NCI-H2107 treated with DMSO at 0.1 percent for 48 hours (cell line): ENCODE measurements at regions not wholly inside any gene's neighbourhood (a gene's known extent, or its start where the extent isn't known, plus 50 kb on each side); places are given as distances from the start of the nearest gene placed in this dataset.

ENCODE experiments used
- DNase-seq: peaks from one replicate; lab custom pipeline; 2025; ENCODE audit not compliant: unreplicated experiment; lab: John Stamatoyannopoulos, UW

DNA sequence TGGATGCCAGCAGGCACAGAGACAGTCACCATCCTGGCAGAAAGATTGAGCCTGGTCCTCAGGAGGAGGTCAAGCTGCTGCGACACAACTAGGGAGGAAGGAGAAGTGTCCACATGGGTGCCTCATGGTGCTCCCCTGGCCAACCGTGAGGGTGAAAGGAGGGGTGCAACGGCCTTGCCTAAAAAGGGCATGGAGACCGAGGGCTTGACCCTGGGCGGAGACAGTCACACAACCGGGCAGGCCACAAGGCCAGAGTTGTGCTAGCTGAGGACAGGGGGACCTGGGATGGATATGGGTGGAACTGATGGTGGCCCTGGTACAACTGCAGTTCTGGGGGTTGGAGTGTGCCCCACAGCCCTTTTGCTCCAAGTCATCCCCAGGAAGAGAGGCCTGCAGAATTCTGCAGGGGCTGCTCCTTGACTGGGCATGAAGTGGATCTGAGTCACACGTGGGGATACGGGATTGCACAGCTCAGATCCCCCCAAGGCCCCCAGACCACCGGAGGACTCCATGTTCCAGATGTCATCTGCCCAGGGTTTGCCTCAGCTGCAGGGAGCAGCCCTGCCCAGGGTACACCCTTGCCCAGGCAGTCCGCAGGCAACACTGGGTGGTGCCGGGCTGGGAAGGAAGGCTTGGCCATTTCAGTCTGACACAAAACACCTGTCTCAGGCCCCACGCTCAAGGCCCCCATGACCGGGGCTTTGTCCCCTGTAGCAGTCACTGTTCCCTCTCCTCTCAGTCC, 602.3 kb upstream of the MGMT start:
- DNase-seq: no peak

DNA sequence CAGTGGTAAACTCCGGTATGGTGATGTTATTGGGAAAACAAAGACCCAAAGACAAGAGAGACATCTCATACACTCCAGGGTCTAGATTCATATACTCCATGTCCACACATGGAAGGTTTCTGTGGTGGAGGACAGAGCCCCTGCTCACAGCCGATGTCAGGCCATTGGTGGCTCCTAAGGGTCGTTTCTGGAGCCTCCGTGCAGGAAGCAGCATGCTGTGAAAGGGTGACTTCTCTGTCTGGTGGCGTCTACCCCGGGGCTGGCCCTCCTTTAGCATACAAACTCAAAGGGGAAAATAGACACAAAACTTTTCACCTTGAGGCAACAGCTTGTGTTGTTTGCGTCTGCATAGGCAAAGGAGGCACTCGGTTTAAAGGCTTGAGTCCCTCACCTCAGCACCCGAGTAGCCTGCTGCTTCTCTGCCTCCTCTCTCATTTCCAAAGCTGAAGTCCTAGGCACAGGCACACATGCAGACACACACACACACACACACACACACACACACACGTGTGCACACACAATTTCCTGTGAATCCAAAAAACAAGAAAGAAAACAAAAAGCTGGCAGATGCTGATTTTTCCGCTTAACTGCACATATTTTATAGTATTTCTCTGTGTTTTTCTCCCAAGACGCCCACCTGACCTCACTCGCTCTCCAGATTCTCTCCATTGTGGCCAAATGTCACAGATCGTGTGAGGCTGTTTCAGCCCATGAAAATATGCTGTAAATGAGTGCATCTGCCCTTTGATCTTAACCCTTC, 601.4 kb upstream of the MGMT start:
- no peak for DNase-seq

DNA sequence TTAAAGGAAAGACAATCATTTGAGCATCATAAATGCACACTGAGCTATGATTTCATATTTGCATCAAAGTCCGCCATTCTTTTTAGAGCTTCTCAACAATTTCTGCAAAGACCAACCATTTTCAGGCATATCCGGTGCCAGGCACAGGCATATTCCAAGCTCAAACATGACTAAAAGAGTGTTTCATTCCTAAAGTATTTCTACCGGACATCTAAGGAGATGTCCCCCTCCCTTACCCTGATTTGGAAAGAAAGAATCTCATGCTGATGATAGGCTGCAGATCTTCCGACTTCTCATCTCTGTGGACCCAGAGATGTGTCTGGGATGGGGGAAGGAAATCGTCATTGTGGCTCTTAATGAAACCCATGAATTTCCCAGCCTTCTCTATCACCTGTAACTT, 600.5 kb upstream of the MGMT start:
- no peak for DNase-seq

DNA sequence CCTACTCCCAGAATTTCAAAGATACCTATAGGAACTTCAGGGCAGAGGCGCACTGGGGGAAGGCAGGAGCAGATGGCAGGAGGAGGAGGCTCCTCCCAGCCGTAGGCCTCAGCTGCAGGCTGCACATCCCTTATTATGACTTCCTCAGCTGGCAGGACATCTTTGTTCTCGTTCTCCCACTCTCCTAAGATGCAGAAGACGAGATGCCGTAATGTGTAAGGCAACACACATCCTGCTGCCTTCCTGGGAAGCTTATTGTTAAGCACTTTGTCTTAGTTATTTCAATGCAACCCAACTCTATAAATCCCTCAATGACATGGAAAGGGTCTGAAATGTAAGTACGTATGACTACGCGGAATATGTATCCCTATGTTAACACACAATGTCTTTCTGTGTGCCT, 599.8 kb upstream of the MGMT start:
- no peak for DNase-seq

DNA sequence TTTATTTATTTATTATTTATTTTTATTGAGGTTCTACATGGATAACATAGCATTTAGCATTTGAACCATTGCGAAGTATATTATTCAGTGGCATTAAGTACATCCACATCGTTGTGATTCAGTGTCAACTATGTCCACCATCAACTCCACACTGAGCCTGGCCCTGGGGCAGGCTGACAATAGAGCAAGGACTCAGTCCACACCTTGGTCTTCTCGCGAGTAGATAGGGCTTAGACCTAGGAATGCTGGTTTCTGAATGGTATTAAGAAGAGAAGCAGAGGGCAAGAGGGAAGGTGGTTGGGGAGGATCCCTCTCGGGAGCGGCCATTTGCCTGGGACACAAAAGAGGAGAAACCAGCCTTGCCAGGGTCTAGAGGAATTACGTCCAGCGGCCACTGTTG, 599.2 kb upstream of the MGMT start:
- DNase-seq: no peak

DNA sequence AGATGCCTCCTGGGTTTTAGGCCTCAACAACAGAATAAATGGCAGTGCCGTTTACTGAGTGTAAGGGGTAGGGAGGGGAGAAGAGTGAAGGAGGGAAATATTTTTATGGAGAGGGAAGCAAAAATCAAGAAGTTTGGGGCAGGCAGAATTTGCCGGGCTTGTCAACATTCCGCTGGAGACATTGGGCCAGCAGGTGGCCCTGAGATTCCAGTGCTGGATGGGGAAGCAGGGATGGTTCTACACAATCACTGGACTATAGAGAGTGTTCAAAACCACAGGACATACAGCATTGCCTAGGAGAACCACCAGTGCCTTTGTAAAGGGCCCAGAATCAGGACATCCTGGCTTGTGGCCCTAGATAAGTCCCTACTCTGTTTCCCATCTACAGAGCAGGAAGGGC, 598.6 kb upstream of the MGMT start:
- DNase-seq: no peak

DNA sequence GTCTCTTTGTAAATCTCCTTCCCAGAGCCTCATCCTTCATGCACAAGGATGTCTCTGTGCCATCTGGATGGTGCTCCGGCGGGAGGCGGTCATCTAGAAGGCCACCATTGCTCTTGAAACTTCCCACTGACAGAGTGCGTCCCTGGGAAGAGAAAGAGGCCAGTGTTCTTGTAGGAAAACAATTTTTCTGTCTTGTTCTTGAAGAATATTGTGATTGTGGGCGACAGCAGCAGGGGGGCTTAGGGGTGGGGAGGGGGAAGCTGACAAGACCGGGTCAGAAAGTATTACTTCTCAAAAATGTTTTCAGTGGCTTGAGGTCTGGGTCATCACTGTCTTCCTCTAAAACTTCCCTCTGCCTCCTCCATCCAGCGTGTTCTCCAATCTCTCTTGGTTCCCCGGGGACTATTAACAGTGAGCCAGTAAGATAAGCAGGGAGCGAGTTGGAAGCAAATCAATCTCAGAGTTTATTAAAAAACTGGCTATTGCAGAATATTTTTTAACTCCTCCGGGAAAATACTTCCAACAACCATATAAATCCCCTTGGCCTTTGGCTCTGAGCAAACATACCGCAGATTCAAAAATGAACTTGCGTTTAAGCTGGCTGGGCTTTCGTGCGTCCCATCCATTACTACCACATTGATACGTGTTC, 597.8 kb upstream of the MGMT start:
- DNase-seq: no peak

DNA sequence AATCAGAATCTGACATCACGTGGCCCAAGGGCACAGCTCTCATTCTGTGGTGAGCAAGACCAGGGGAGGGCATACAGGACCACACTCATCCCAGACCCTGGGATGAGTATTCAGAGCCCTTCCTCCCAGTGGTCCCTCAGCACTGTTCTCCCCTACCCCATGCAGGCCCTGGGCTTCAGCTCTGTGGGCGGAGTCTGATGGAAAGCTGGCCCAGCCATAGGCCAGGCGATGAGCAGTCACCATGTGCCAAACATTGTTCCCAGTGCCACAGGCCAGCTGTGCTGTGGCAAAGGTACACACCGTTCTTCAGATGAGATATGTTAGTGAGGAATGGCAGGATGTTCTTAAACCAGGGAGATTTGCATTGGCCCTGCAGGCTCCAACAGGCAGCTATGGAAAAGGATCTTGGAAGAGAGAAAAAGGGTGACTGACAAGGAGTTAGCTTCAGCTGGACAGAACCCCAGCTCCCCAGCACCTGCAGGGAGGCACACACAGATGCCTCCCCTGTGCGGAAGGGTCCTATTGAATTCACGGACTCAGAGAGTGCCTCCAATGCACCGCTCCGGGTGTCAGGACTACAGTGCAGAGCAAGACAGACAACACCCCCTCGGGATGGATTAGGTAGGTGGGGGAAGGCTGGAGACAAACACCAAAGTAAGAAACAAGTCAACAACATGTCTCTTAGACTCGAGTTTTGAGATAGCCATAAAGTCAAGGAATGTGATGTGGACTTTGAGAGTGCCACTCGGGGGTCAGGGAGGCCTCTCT, 596.0 kb upstream of the MGMT start:
- DNase-seq: no peak

DNA sequence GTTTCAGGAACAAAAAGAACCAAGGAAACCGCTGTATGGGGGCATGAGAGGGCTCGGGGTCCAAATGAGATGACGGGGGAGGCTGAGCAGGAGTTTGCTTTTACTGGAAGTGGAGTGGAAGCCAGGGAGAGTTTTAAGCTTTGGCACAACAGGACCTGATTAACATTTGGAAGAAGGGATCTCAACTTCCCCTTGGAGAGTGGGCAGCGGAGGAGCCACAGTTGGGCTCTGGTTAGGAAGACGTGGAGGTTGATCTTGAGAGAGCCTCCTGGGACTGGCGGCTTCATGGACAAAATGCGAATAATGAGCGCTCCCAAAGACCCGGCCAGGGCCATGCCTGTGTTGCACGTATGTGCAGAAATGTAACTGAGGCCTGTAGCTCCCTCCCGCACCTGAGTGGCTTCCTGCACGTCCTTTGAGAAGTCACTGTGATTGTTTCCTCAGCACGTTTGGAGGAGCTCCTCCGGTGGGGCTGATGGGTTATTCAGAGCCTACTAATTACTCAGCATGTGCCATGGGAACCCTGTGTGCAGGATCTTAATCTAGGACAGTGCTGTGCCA, 595.3 kb upstream of the MGMT start:
- DNase-seq: no peak

DNA sequence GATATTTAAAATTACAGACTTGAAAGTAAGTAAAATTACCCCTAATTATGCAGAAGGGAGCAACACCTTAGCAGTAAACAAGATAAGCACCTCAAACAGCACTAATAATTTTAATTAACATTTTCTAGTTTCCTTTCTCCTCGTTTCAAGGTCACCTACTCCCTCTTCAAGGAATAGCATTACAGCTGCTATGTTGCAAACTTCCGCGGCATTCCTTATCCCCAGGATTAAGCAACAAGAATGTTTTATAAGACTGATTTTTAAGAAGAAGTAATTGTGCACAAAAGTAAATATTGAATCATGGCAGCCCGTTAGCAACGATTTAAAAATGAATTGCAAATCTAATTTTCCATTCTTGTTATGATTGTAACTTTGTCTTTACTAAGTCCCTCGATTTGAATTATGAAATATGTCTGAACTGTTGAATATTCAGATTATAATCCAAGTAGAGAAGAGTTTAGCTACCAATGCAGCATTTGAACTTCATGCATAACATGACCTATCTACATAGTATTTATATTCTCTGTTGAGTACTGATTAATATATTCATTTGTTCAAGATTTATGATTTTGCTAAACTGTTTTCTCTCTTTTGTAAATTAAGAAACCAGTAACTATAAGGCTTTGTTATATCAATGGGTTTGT, 593.5 kb upstream of the MGMT start:
- DNase-seq: no peak

DNA sequence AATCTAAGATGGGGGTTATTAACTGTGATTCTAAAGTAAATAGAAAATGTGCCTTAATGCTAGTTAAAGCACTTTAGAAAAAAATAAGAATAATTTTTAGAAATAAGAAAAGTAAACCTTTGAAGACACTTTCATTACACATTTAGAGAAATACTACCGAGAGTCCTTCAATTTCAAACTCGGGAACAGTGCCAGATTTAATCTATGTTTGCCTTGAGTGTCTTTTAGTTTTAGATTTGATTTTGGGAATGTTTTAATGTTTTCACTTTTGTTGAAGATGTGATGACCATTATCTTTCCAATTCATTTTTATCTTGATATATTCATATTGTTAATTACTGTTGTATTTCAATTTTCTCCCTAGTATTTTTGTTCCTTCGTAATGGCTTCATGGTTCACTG, 592.7 kb upstream of the MGMT start:
- DNase-seq: no peak

DNA sequence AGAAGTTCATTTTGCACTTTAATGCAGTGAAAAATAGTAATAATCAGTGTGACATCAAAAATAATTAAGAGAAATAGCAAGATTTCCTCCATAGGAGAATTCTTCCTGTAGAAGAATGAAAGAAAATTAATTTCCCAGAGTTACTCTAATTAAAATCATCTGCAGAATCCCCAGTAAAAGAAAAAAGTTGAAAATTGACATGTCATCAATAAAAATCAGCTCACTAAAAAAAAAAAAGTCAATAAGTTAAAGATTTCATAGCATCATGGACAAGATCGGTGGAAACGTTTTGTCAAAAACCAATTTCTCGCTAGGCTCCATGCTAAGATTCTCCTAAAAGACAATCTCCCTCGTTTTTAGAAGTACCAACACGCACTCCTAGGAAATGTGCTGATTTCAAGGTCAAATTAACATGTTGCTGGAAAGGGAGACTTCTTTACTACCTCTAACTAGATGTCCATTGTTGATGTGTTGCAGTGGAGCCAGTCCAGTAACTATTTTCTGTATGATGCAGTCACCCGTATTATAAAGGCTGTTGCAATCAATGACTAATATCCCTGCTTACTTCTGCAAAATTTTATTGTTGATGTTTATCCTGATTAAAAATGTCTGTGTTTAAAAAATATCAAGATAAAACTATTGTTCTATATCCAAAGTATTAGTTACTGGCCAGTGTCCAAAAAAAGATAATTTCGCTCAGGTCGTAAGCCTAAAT, 591.9 kb upstream of the MGMT start:
- no peak for DNase-seq

DNA sequence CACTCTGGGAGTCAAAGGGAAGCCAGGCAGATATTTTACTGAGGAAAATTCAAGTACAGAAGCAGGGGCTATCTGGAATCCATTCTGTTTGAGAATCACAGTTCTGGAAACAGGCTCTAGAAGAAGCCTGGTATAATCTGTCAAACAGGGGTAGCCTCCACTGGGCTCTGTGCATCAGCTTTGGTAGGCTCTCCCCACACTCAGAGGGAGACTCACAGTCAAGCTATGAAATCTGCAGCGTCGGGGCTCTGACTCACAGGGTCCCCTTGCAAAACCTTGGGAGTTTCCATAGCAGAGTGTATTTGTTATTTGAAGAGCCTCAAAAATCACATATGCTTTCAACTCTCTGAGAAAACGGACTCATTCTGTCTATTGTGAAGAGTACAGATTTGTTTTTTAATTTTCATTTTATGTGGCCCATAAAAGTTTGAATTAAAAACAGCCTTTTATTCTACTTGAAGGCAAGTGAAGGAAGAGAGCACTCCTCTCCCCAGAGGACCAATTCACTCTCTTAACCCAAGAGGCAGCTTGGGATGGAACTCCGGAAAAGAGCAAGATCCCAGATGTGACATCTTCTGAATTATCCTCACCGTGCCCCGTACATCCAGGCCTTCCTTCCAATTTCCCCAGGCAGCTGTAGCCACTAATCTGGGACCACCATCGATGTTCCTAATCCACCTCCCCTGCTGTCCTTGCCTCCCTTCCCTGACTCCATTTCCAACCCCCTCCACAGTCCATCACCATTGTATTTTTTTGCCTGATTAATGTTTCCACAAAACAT, 590.9 kb upstream of the MGMT start:
- DNase-seq: no peak

DNA sequence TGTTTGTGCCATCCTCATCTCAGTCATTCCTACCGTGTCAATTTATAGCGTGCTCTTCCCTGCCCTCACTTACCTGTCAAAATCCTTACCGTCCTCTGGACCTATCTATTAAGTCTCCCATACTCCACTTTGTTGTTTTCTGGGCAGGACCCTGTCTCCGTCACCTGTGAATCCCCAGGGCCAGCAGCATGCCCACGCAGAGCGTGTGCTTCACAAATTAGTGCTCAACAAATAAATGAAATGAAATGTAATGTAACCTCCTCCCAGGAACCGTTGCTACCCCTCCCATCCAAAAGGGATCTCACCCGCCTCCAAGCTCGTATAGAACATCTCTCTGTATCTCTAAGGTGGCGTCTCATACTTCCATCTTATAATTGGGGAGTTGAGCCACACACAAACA, 589.9 kb upstream of the MGMT start:
- DNase-seq: no peak

DNA sequence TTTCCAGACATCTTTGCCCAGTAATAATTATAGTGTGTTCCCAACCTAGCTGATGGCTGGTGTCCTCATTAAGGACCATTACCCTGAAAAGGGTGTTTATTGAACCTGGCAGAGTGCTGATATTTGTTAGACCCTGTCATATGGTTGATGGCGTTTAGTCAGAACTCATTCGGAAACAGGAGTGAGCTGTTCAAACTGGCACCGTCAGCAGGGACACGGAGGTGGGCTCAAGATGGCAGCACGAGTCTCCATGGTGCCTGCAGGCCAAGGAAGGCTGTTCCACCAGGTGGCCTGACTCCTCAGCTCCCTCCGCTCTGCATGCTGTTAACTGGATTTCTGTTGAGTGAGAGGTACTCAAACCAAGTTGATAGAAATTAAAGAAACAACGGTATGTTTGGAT, 589.1 kb upstream of the MGMT start:
- no peak for DNase-seq

DNA sequence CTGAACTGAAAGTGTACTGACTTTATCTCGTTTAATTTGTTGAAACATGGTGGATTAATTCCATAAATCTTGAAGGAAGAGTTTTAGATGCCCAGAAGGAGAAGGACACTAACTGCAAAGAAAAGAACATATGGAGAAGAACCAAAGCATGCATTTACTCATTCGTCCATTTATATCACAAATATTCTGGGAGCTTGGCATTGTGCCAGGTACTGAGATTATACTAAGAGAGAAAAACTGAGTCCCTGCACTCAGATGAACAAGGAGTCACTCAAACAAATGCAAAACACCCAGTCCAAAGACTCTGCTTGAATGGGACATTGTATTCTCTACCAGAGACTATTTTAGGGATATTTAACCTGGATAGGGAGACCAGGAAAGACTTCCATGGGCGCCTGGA, 588.0 kb upstream of the MGMT start:
- no peak for DNase-seq

DNA sequence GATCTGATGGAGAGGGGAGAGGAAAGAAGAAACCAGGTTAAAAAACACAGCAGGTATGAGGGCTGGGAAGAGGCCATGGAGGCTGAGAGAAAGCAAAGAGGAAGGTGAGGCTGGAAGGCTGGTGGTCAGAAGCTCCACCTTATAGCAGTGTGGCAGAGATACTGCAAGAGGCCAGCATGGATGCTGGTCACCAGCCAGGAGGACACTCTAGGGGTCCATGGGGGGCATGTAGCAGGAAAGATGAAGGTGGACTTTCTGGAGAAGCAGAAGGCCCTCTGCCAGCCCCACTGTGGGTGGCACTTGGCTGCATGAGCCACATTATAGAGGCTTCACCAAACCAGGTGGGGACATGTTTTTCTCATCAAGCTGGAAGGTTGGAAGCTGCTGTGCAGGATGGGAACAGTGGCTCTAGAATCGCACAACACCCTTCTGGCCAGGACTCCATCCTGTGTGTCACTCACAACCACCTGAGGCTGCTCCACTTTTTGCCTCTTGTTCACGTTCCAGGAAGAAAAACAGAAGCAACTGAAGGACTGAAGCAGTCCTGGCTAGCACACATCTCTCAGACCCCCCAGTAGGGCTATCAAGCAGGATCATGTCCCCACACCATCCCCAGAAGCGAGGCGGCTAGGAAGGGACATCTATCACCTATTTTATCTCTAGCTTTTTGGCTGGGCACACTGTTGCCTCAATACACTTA, 587.5 kb upstream of the MGMT start:
- no peak for DNase-seq

DNA sequence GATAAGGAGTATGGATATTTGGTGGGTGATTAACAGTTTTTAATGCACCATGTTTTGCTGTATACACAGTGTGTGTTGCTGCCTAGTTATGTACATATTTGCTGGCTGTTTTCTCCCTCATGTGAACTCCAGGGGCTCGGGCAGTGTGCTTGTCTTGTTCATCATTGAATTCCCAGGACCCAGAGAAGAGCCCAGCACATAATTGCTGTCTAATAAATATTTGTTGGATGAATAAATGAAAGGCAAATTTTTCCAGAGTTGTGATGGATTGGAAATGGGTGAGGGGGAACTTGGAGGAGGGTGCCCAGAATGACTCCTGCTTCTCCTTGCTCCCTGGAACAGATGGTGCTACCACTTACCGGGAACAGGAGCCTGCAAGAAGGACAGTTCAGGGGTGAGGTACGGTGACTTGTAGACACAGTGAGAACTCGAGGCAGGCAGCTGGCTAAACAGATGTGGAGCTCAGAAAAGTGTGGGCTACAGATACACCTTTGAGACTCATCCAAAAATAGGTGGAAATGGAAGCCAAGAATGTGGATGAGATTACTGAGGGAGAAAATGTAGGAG, 586.8 kb upstream of the MGMT start:
- no peak for DNase-seq
